GM12872 (cell line): ENCODE measurements at regions not wholly inside any gene's neighbourhood (a gene's known extent, or its start where the extent isn't known, plus 50 kb on each side); places are given as distances from the start of the nearest gene placed in this dataset.

Source experiments
- TF ChIP-seq, protein P1 (sequence below): IDR thresholded peaks from 3 replicates; pipeline ENCODE4 v1.5.1; 2011; ENCODE audit warnings: low read depth, mild to moderate bottlenecking, low read length, moderate library complexity; ENCODE audit not compliant: insufficient read depth

DNA sequence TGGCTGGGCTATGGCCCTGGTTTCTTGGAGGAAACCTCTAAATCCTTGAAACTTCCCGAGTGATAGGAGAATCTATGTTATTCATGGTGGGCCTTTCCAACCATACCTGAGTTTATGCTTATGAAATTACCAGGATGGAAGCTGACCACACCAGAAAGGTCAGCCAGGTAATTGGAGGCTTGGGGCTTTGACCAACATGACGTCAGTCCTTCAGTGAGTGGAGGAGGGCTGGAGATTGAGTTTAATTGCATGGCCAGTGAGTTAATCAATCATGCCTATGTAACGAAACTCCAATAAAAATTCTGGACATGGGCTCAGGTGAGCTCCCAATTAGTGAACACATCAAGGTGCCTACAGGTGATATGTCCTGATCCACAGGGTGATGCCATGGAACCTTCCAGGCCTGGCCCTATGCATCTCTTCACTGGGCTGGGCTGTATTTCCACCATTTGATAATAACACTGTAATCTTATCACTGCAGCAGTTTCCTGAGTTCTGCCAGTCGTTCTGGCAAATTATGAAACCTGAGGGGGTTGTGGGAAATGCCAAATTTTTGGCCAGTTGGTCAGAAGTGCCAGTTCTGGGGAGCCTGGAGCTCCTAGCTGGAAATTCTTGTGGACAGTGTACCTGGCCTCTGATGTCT, 106.5 kb downstream of the CDH26 start:
- TF ChIP-seq, protein P1, sequence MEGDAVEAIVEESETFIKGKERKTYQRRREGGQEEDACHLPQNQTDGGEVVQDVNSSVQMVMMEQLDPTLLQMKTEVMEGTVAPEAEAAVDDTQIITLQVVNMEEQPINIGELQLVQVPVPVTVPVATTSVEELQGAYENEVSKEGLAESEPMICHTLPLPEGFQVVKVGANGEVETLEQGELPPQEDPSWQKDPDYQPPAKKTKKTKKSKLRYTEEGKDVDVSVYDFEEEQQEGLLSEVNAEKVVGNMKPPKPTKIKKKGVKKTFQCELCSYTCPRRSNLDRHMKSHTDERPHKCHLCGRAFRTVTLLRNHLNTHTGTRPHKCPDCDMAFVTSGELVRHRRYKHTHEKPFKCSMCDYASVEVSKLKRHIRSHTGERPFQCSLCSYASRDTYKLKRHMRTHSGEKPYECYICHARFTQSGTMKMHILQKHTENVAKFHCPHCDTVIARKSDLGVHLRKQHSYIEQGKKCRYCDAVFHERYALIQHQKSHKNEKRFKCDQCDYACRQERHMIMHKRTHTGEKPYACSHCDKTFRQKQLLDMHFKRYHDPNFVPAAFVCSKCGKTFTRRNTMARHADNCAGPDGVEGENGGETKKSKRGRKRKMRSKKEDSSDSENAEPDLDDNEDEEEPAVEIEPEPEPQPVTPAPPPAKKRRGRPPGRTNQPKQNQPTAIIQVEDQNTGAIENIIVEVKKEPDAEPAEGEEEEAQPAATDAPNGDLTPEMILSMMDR = no peak

DNA sequence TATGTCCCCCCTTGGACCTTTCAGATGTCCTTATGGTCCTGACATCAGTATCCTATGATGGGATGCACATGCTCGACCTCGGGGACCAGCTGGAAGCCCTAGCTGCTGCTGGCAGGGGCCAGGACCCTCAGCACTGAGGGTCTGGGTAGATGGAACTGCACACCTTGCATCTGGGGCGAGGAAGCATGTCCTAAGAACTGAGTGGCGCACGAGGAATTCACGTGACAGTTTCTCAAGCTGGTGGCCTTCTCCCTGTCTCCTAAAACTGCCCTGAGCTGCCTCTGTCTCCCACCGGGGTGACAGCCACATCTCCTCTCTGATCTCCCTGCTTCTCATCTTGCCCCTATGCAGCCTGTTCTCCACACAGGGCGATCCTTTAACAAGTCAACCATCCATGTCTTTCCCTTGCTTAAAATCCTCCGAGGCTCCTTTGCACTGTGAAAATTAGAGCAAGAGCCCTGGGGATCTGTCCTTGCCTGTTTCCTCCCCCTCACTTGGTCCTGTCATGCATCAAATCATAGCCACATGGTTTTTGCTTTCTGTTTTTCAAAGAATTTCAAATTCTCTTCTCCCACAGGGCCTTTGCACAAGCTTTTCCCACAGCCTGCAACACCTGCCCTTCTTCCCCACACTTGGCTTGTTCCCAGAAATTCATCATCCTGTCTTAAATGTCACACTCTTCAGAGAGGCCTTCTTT, 107.7 kb downstream of the CDH26 start:
- TF ChIP-seq, protein P1 = no peak

DNA sequence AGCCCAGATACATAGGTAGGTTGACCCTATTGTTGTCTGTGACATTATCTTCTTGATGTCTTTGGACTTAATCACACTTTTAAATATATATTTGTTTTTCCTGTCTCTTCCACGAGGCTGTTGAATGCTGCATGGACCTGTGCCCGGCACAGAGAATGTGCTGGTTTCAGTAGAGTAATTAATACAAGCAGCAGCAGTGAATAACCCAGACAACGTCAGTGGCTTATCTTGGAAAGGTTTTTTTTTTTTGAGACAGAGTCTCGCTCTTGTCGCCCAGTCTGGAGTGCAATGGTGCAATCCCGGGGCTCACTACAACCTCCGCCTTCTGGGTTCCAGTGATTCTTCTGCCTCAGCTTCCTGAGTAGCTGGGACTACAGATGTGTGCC, 108.2 kb downstream of the CDH26 start:
- TF ChIP-seq, protein P1 = no peak

DNA sequence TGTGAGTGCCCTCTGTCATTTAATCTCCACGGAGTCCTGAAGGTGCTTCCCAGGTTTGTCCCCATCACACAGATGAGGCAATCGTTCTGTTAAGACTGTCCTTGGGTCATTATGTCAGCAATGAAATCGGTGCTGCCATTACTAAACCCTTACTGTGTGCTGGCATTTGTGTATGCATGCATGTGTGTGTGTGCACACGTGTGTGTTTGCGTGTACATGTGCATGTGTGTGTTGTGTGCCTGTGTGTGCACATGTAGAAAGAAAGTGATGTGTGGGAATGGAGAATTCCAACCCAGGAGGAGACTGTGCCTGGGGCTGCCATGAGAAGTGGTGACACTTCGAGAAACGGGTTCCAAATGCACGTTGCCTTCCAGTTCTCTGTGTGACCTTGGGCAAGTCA, 110.3 kb downstream of the CDH26 start:
- TF ChIP-seq, protein P1 = no peak

DNA sequence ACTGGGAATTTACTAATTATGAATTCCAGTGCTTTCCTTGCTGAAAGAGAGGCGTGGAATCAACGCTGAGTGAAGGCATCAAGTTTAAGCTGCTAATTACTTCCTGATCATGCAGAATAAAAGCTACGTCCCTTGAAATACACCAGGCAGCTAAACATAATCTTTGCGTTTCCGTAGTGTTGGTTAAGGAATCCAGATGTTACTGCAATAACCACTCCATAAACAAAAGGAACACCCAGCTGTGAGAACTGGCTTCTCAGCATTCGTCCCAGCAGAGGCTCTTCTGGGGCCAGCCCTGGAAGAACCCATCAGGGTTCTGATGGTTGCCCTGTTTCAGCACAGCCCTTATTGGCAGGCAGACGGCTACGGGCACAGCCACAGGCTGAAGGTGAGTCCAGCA, 111.4 kb downstream of the CDH26 start:
- TF ChIP-seq, protein P1 = no peak

DNA sequence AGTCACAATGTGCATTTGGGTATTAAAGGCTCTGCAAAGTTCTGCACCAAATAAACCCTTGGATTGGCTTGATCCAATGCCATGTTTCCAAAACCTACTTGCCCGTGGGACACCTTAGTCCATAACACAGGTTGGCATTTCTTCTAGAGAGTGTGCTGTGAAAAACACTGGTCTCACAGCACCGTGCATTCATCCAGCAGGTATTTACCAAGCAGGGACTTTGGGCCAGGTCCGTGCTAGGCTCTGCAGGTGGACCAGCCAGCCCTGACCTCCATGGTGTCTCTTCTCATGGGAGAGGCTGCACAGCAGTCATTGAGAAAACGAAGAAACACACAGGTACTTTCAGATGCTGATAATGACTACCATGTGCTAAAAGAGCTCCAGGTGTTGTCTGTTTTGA, 112.6 kb downstream of the CDH26 start:
- TF ChIP-seq, protein P1 = no peak

DNA sequence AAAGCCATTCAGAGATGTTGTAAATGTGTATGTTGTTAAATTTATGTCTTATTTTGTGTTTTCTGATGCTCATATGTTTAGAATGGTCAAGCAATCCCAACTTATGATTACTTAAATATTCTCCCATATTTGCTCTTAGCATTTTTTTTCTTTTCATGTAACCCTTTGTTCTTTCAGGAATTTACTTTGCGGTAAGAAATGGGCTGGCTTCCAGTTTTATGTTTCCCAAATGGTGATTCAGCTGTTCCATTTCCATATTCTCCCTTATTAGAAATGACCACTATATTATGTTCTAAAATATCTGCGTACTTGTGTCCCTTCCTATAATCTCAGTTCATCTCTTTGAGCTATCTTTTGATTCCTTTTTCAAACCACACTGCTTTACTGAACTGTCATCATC, 113.7 kb downstream of the CDH26 start:
- TF ChIP-seq, protein P1 = no peak
